AML-193 (cell line): ENCODE measurements at regions not wholly inside any gene's neighbourhood (a gene's known extent, or its start where the extent isn't known, plus 50 kb on each side); places are given as distances from the start of the nearest gene placed in this dataset.

Source experiments
- DNase-seq, 2 experiments: peaks; one replicate each; lab custom pipeline; 2025; lab: John Stamatoyannopoulos, UW

DNA sequence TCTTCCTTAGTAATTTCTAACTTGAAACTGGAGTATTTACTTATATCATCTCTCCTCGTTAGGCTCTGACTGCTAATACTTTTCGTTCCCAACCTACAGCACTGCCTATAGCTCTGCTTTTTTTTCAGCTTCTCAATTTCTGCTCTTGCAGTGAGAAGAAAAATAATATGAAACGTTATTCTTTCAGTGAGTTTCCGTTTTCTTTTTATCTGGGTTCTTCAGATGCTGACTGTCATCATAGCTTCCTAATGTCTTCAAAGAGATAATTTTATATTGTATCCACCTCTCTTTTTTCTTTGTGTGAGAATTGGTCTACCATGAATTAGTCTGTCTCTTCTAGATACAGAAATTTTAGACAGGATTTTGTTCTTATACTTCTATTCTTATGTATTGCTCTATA lies 454.9 kb downstream of the LMO7 start:
- no peak for DNase-seq

DNA sequence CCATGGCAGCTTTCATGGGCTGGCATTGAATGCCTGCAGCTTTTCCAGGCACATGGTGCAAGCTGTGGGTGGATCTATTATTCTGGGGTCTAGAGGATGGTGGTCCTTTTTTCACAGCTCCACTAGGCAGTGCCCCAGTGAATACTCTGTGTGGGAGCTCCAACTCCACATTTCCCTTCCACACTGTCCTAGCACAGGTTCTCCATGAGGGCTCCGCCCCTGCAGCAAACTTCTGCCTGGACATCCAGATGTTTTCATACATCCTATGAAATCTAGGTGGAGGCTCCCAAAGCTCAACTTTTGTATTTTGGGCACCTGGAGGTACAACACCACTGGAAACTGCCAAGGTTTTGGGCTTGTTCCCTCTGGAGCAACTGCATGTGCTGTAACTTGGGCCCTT lies 450.6 kb downstream of the LMO7 start:
- DNase-seq: no peak

GRCh38 chr13:76067850-76068249 lies 431.7 kb downstream of the LMO7 start:
- no peak for DNase-seq

- no peak for DNase-seq
These were observed 417.1 kb downstream of the LMO7 start for GRCh38 chr13:76053181-76053580.

- no peak for DNase-seq
These were observed 413.2 kb downstream of the LMO7 start for GRCh38 chr13:76049376-76049746.

DNA sequence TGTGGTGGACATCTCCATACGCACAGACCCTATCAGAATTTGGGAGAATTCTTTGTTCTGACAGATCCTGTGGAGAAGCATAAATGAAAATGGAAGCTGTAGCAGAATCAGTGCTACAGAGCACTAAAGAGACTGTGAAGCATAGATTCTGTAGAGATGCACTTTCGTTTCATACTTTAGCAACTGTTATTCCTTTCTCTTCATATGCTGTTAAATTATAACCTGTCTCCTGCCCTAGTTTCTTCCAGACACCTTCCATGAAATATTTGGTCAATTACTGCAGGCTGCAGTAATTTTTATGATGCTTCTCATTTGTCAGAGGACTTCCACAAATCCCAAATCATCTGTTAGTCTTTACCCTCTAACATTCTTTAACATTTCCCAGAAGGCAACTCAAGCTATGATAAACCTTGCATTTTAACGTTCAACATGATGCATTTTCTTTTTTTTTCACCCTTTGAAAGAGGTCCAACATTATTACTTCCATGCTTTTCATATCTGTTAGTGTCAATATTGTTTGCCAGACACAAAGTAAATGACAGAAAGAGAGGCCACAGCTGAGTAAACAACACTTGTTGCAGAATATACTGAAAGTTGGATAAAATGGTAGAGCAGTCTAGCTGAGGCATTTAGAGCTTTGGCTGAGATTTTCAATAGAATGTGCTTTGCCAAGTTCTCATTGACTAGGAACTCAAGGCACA lies 412.7 kb downstream of the LMO7 start:
- no peak for DNase-seq

GRCh38 chr13:76048131-76048530 lies 412.0 kb downstream of the LMO7 start:
- DNase-seq: no peak

DNA sequence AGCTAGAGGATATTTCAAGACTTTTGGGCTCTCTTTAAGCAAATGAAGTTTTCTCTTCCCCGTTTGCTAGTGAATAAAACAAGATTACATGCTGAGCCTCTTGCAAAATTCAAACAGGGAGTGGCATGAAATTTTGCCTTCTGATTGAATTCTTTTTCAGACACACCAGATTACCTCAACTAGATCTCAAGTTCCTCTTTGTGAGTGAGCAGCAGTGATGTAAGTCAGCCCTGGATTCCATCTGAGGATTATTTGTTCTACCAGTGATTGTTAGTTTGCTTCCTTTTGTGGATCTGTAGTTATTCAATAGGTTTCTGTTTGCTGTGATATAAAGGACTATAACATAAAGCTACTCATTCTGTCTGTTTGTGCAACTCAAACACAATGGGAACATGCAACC lies 407.7 kb downstream of the LMO7 start:
- DNase-seq: no peak

DNA sequence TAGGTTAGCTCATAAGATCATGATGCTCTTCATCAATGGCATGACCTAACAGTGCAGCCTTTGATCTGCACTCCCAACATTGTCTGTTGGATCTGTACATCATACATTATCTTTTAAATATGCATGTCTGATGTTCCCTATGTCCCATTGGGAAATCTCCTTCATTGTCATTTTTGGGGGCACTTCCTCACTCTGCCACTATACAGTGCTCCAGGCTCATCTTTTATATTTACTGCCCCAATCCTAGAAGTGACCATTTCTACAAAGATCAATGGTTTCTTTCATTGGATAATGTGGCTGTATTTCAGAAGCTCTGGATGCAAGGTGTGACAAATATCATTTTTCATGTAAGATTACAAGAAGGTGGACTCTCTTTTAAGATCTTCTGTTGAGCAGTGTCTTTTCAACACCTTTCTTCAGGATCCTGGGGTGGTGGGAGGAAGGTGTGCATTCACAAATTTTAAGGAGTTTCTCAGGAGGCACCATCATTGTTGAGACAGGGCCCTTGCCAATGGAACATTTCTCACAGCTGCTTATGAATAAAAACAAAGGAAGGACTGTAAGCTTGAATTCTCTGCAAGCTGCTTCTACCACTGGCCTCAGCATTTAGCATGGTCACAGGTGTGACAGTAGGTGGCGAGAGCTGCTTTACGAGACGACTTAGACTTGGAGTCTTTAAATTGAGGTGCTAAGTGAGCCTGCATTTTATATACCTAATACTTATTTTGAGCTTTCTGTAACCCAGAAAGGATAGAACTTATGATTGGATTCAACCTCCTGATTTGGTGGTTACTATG lies 403.0 kb downstream of the LMO7 start:
- no peak for DNase-seq

- no peak for DNase-seq
These were observed 400.0 kb downstream of the LMO7 start for GRCh38 chr13:76036176-76036575.

GRCh38 chr13:76035711-76036110 lies 399.6 kb downstream of the LMO7 start:
- no peak for DNase-seq

DNA sequence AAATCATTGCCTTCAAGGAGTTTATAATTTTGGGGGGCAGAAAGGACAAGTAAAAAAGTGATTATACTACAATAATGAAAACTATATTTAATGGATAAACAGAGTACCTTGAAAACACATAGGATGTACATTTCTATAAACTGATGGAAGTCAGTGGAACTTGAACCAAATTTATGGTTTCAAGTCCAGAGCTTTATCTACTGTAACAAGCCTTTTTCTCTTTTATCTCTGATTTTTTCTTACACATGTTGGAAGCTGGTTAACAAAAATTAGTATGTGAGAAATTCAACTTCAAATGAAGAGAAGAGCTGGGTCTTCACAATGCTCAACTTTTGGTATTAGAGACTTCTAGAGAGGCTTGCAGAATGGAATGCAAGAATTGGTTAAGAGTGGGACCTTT lies 393.6 kb downstream of the LMO7 start:
- DNase-seq: no peak

- DNase-seq: peak; percentile 11 to 20
These were observed 393.0 kb downstream of the LMO7 start for GRCh38 chr13:76029088-76029487.

- no peak for DNase-seq
These were observed 391.0 kb downstream of the LMO7 start for GRCh38 chr13:76027131-76027530.

DNA sequence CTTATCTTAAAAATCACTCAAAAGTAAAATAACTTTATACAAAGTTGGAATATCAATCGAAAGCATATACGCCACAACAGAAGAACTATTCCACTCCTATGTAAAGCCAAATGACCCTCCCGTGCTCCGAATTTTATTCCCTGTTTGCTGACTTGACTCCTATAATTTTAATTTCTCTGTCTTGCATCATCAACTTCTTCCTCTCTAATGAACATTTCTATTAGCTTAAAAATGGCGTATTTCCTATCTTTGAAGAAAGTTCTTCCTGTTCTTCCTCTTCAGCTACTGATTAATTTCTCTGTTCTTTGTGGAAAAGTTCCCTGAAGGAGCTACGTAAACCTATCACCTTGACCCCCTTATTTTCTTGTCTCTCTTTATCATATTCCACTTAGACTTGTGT lies 389.3 kb downstream of the LMO7 start:
- no peak for DNase-seq

- no peak for DNase-seq
These were observed 388.0 kb downstream of the LMO7 start for GRCh38 chr13:76024151-76024550.

DNA sequence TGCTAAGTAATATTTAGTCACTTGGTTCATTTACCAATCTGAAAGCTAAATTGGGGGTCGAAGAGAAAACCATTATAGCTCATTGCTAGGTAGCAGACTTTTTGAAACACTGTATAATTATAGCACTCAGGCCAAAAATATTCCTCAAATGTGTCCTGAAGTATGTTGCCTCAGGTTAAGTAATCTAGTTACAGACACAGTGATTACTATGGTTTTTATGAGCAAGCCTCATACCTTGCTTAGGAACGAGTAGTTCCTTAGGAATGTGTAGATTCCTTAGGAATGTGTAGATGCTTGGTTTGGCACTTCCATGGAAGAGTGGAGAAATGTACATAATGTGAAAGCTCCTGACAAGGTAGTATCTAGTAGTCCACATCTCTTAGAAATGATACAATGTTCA lies 387.5 kb downstream of the LMO7 start:
- DNase-seq: no peak

GRCh38 chr13:76020421-76020955 lies 384.4 kb downstream of the LMO7 start:
- DNase-seq: no peak

- DNase-seq: no peak
These were observed 383.4 kb downstream of the LMO7 start for GRCh38 chr13:76019421-76020044.

DNA sequence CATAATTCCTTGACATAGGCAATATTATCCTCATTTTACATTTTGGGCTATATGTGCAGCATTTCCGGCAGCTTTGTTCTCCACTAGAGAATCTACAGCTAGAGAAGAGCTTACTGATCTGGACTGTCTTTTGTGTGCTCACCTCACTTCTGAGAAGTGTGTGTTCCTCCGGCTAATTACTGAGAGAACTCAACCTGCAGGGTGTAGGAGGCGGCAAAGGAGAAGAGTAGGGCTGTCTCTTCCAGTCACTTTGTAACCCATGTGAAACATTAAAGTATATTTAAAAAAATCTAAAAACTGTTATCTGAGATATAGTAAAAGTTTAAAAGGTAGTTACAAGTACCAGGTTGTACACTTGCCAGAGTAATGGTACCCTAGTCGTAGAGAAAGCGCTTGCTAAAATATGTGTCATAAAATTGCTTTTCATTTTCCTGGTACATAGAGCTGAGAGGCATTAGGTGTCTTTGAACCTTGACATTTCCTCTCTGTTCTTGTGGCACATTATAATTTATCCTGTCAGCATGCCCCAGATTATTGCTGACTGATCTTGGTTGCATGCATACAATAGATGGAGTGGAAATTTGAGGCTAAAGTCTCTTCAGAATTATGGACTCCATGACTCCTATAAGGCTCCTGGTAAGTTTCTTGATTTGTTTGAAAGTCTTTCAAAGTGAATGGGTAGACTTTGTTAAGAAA lies 381.9 kb downstream of the LMO7 start:
- DNase-seq: no peak

GRCh38 chr13:76016799-76017400 lies 380.8 kb downstream of the LMO7 start:
- peak; percentile 49 to 64 for DNase-seq
